ENCODE measurements at regions not wholly inside any gene's neighbourhood (a gene's known extent, or its start where the extent isn't known, plus 50 kb on each side); places are given as distances from the start of the nearest gene placed in this dataset.

DNA sequence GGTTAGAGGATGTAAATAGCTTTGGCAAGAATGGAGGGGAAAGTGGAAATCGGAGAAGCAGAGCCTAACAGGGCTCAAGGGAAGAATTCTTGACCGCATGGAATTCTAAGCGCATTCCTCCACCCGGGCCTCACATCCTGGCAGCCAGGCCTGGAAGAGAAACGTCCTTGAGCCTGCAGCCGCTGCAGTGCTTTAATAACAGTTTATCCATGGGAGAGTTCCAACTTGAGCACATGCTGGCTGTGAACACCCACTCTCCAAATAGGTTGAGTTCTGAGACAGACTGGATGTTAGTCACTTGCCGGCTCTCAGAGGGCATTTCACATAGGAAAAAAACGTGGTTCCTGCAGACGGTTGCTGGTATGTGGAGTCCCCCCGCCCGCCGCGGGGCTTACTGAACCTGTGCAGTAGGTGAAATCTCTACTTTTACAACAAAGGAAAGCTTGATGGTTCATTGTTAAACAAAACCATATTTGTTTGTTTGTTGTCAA, 61.4 kb upstream of the STEAP1B start:
- WGBS (ENCODE audit: insufficient coverage): 95% methylated on average over 4 of the region's 13 CpGs
- intact Hi-C loops (cut with micrococcal nuclease): loop anchor here (2.0 to 10.0 kb wide), 6 partner anchors 113 to 493 kb away; partner anchors contain the start of gene HYCC1 (in 1 of the 2)

GRCh38 chr7:22559829-22560489, 60.0 kb upstream of the STEAP1B start:
- DNase-seq: peak; percentile 60 to 77 (median 70)
- Histone ChIP-seq H3K4me1 (ENCODE audit: control insufficient read depth in 1 of 2, insufficient read depth in 2 of 2, low read length in 2 of 2) (peaks cover 13 to 22% of the 10 kb centered on the region in 2 donors), H3K79me2 (ENCODE audit: insufficient read depth, low read length) (no peaks in the 10 kb centered on the region), H4K20me1 (ENCODE audit: insufficient read depth, low read length) (no peaks in the 10 kb centered on the region), H3K27me3 (ENCODE audit: control insufficient read depth in 2 of 2, insufficient read depth in 2 of 2, low read length in 2 of 2) (peaks cover 30 to 37% of the 10 kb centered on the region in 2 donors), H2AFZ (ENCODE audit: insufficient read depth, low read depth, low read length, poor library complexity, severe bottlenecking) (no peak overlapping the region), H3K36me3 (replicated peaks in 1 of 2; ENCODE audit: control insufficient read depth in 1 of 2, insufficient read depth in 2 of 2, low read length in 2 of 2) (no peaks in the 10 kb centered on the region), H3K9ac (ENCODE audit: insufficient read depth, low read length, poor library complexity, severe bottlenecking) (no peak overlapping the region), H3K4me3 (replicated peaks in 1 of 3; ENCODE audit: low read depth in 2 of 3, low read length in 3 of 3) (no peak overlapping the region), H3K9me3 (replicated peaks in 1 of 2; ENCODE audit: control insufficient read depth in 1 of 2, insufficient read depth in 1 of 2, low read length in 2 of 2) (no peaks in the 10 kb centered on the region), H3K4me2 (replicated peaks; ENCODE audit: extremely low read depth, low read length, poor library complexity, severe bottlenecking) (no peak overlapping the region), H3K27ac (ENCODE audit: low read depth in 1 of 2, low read length in 2 of 2) (no peak overlapping the region)
- H3K9me3 Mint-ChIP-seq: peaks cover 0 to 6% (median 0%) of the 10 kb centered on the region in 7 donors
- no peak overlapping the region for H3K27ac Mint-ChIP-seq
- 55% methylated on average over 6 of the region's 13 CpGs for WGBS (ENCODE audit: insufficient coverage)
- intact Hi-C loops (cut with micrococcal nuclease): loop anchor here (2.0 to 10.0 kb wide), 6 partner anchors 115 to 495 kb away; partner anchors contain the start of gene HYCC1 (in 1 of the 2)
- peaks cover 30% of the 10 kb centered on the region for H3K4me1 Mint-ChIP-seq
- TF ChIP-seq, protein P1, sequence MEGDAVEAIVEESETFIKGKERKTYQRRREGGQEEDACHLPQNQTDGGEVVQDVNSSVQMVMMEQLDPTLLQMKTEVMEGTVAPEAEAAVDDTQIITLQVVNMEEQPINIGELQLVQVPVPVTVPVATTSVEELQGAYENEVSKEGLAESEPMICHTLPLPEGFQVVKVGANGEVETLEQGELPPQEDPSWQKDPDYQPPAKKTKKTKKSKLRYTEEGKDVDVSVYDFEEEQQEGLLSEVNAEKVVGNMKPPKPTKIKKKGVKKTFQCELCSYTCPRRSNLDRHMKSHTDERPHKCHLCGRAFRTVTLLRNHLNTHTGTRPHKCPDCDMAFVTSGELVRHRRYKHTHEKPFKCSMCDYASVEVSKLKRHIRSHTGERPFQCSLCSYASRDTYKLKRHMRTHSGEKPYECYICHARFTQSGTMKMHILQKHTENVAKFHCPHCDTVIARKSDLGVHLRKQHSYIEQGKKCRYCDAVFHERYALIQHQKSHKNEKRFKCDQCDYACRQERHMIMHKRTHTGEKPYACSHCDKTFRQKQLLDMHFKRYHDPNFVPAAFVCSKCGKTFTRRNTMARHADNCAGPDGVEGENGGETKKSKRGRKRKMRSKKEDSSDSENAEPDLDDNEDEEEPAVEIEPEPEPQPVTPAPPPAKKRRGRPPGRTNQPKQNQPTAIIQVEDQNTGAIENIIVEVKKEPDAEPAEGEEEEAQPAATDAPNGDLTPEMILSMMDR (IDR thresholded peaks at IDR 0.05): peak; percentile 89
- peaks cover 0 to 2% of the 10 kb centered on the region in 2 donors for H3K36me3 Mint-ChIP-seq
- peaks cover 29 to 38% (median 32%) of the 10 kb centered on the region in 3 donors for H3K27me3 Mint-ChIP-seq (ENCODE audit: low read depth in 3 of 3)
- H3K4me3 Mint-ChIP-seq: peak overlapping the region in 1 of 2 donors; percentile 13

More for the DNA sequence above, 61.4 kb upstream of the STEAP1B start:
- H3K9me3 Mint-ChIP-seq: peaks cover 0 to 6% (median 0%) of the 10 kb centered on the region in 7 donors
- no peak overlapping the region for H3K4me2 ChIP-seq (replicated peaks; ENCODE audit: extremely low read depth, low read length, poor library complexity, severe bottlenecking)
- H4K20me1 ChIP-seq (ENCODE audit: insufficient read depth, low read length): no peaks in the 10 kb centered on the region
- no peak for DNase-seq
- H3K79me2 ChIP-seq (ENCODE audit: insufficient read depth, low read length): no peaks in the 10 kb centered on the region
- peaks cover 0 to 2% of the 10 kb centered on the region in 2 donors for H3K36me3 Mint-ChIP-seq
- no peak overlapping the region for H3K27ac ChIP-seq (ENCODE audit: low read depth in 1 of 2, low read length in 2 of 2)
- TF ChIP-seq, protein P1 (IDR thresholded peaks at IDR 0.05): no peak
- peaks cover 30 to 36% of the 10 kb centered on the region in 2 donors for H3K27me3 ChIP-seq (ENCODE audit: control insufficient read depth in 2 of 2, insufficient read depth in 2 of 2, low read length in 2 of 2)
- H3K36me3 ChIP-seq (replicated peaks in 1 of 2; ENCODE audit: control insufficient read depth in 1 of 2, insufficient read depth in 2 of 2, low read length in 2 of 2): no peaks in the 10 kb centered on the region
- H3K4me1 Mint-ChIP-seq: peaks cover 44% of the 10 kb centered on the region
- H3K4me3 Mint-ChIP-seq: no peak overlapping the region
- peaks cover 27 to 36% of the 10 kb centered on the region in 2 donors for H3K4me1 ChIP-seq (ENCODE audit: control insufficient read depth in 1 of 2, insufficient read depth in 2 of 2, low read length in 2 of 2)
- no peak overlapping the region for H3K9ac ChIP-seq (ENCODE audit: insufficient read depth, low read length, poor library complexity, severe bottlenecking)
- H3K27me3 Mint-ChIP-seq (ENCODE audit: low read depth in 3 of 3): peaks cover 31 to 39% (median 37%) of the 10 kb centered on the region in 3 donors
- no peaks in the 10 kb centered on the region for H3K9me3 ChIP-seq (replicated peaks in 1 of 2; ENCODE audit: control insufficient read depth in 1 of 2, insufficient read depth in 1 of 2, low read length in 2 of 2)
- no peak overlapping the region for H3K4me3 ChIP-seq (replicated peaks in 1 of 3; ENCODE audit: low read depth in 2 of 3, low read length in 3 of 3)
- H2AFZ ChIP-seq (ENCODE audit: insufficient read depth, low read depth, low read length, poor library complexity, severe bottlenecking): no peak overlapping the region
- H3K27ac Mint-ChIP-seq: no peak overlapping the region

All from CD14-positive monocyte (primary cell).